GM23248 (cell line): ENCODE measurements at regions not wholly inside any gene's neighbourhood (a gene's known extent, or its start where the extent isn't known, plus 50 kb on each side); places are given as distances from the start of the nearest gene placed in this dataset.

ENCODE experiments used
- EZH2 ChIP-seq: fragments of 200-600 bp; sonication (generic); IDR thresholded peaks from 2 replicates; pipeline ENCODE4 v1.6.1; 2018; ENCODE audit warnings: antibody characterized with exemption, mild to moderate bottlenecking; ENCODE audit not compliant: insufficient read depth, poor library complexity, severe bottlenecking
- EZH2phosphoT487 ChIP-seq: fragments of 200-600 bp; sonication (generic); IDR thresholded peaks from 2 replicates; pipeline ENCODE4 v1.6.1; 2018; ENCODE audit warnings: antibody characterized with exemption, moderate library complexity, mild to moderate bottlenecking, low read depth; ENCODE audit not compliant: insufficient read depth

GRCh38 chr2:120596191-120596811, 139.4 kb upstream of the GLI2 start:
- TF ChIP-seq EZH2phosphoT487 (no peak), EZH2 (no peak)
